Endothelial cell of umbilical vein (primary cell): ENCODE measurements at regions not wholly inside any gene's neighbourhood (a gene's known extent, or its start where the extent isn't known, plus 50 kb on each side); places are given as distances from the start of the nearest gene placed in this dataset.
A peak's percentile ranks its signal among the peaks of the same experiment; 100 is the strongest.

ENCODE experiments used
- BruUV-seq: library from RNA; stranded (reverse); fragments of 400-500 nt; replicated peaks from 2 replicates; lab custom pipeline; 2021; lab: Mats Ljungman, UMichigan
- CTCF ChIA-PET: fragments of 300-600, 350-600 bp; sonication (Branson Sonifier 250); formaldehyde crosslinking; loops from one replicate; lab custom pipeline; 2021; ENCODE audit warnings: antibody characterized with exemption, inconsistent platforms; lab: Charles Lee
- POLR2A ChIA-PET: fragments of 300-600, 350-600 bp; sonication (Branson Sonifier 250); formaldehyde crosslinking; loops from one replicate; lab custom pipeline; 2021; ENCODE audit warnings: antibody characterized with exemption, inconsistent platforms; lab: Charles Lee
- DNase-seq: peaks from one replicate; pipeline ENCODE4 v3.0.0-alpha.2; 2011; ENCODE audit warnings: low read depth, low spot score
- FAIRE-seq: peaks from 2 replicates; lab custom pipeline; 2011; peaks lifted over from hg19 to GRCh38; lab: Jason Lieb, UNC
- H2AFZ ChIP-seq: 2 replicates; pipeline ENCODE4 v1.6.0; 2012; ENCODE audit warnings: low read depth, low read length, control low read depth, inconsistent platforms
- H3K27ac ChIP-seq: 2 replicates; pipeline ENCODE4 v1.5.1; 2011; ENCODE audit warnings: low read depth, mild to moderate bottlenecking, control low read depth, low read length, moderate library complexity; ENCODE audit not compliant: insufficient read depth
- H3K27me3 ChIP-seq, 2 experiments: 2 replicates each; pipeline versions ENCODE4 v1.6.0 to v1.6.1; 2011; ENCODE audit warnings: low read length in 2 of 2, mixed read lengths in 1 of 2; ENCODE audit not compliant: control insufficient read depth in 2 of 2, insufficient read depth in 2 of 2
- H3K36me3 ChIP-seq, 2 experiments: 2 replicates in 1 of 2; 3 replicates in 1 of 2; pipeline ENCODE4 v1.5.1; 2011; ENCODE audit warnings: low read length in 2 of 2, mild to moderate bottlenecking in 1 of 2, moderate library complexity in 1 of 2; ENCODE audit not compliant: control insufficient read depth in 2 of 2, insufficient read depth in 2 of 2; ENCODE audit errors: extremely low read depth in 1 of 2
- H3K4me1 ChIP-seq: 3 replicates; pipeline ENCODE4 v1.5.1; 2011; ENCODE audit warnings: mild to moderate bottlenecking, low read length; ENCODE audit not compliant: control insufficient read depth, insufficient read depth; ENCODE audit errors: extremely low read depth
- H3K4me2 ChIP-seq: 2 replicates; pipeline ENCODE4 v1.6.1; 2011; ENCODE audit warnings: low read length, control low read depth, mixed read lengths; ENCODE audit not compliant: insufficient read depth
- H3K4me3 ChIP-seq, 3 experiments: fragments of 200-600 bp in 1 of 3; sonication (generic), shearing (Covaris generic) in 1 of 3; replicated peaks in 1 of 3; 2 replicates each; pipeline ENCODE4 v1.5.1; 2011 to 2016; ENCODE audit warnings: control low read depth in 3 of 3, low read length in 3 of 3, mild to moderate bottlenecking in 2 of 3, inconsistent platforms in 1 of 3, low read depth in 1 of 3, moderate library complexity in 1 of 3; ENCODE audit not compliant: insufficient read depth in 1 of 3
- H3K79me2 ChIP-seq: 2 replicates; pipeline ENCODE4 v1.6.0; 2012; ENCODE audit warnings: low read length, inconsistent platforms; ENCODE audit not compliant: control insufficient read depth, insufficient read depth
- H3K9ac ChIP-seq: replicated peaks from 2 replicates; pipeline ENCODE3; 2011; ENCODE audit warnings: low read length, control low read depth; ENCODE audit not compliant: insufficient read depth; ENCODE audit errors: extremely low read depth
- H3K9me1 ChIP-seq: replicated peaks from 3 replicates; pipeline ENCODE4 v1.6.0; 2011; ENCODE audit warnings: mild to moderate bottlenecking, low read length; ENCODE audit not compliant: control insufficient read depth, insufficient read depth; ENCODE audit errors: extremely low read depth
- H3K9me3 ChIP-seq: replicated peaks from 2 replicates; pipeline ENCODE4 v1.5.1; 2012; ENCODE audit warnings: low read length, inconsistent platforms; ENCODE audit not compliant: control insufficient read depth, insufficient read depth
- H4K20me1 ChIP-seq: replicated peaks from 2 replicates; pipeline ENCODE3; 2011; ENCODE audit warnings: mild to moderate bottlenecking, low read length; ENCODE audit not compliant: control insufficient read depth, insufficient read depth; ENCODE audit errors: extremely low read depth
- EZH2 ChIP-seq: IDR thresholded peaks from 2 replicates; pipeline ENCODE4 v1.6.1; 2012; ENCODE audit warnings: borderline replicate concordance, low read depth, mild to moderate bottlenecking, moderate library complexity, low read length, inconsistent platforms; ENCODE audit not compliant: severe bottlenecking
- FOS ChIP-seq: IDR thresholded peaks from 2 replicates; pipeline ENCODE4 v1.6.1; 2011; ENCODE audit warnings: mild to moderate bottlenecking, low read length, moderate library complexity, borderline replicate concordance; ENCODE audit not compliant: insufficient read depth
- GATA2 ChIP-seq: IDR thresholded peaks from 2 replicates; pipeline ENCODE4 v1.7.0; 2011; ENCODE audit warnings: low read depth, mild to moderate bottlenecking, moderate library complexity, mixed read lengths, low read length; ENCODE audit not compliant: insufficient read length, insufficient read depth
- JUN ChIP-seq: IDR thresholded peaks from 2 replicates; pipeline ENCODE4 v1.6.1; 2011; ENCODE audit warnings: borderline replicate concordance, low read depth; ENCODE audit not compliant: insufficient read length, insufficient read depth
- MYC ChIP-seq: IDR thresholded peaks from one replicate; pipeline ENCODE4 v1.6.1; 2011; ENCODE audit warnings: mild to moderate bottlenecking, low read depth, low read length
- POLR2A ChIP-seq: IDR thresholded peaks from 2 replicates; pipeline ENCODE4 v1.6.1; 2012; ENCODE audit warnings: low read depth, mild to moderate bottlenecking, control low read depth, low read length
- POLR2AphosphoS5 ChIP-seq: IDR thresholded peaks from 2 replicates; pipeline ENCODE4 v1.6.1; 2012; ENCODE audit warnings: low read depth, mild to moderate bottlenecking, control low read depth, low read length, moderate library complexity; ENCODE audit not compliant: insufficient read depth
- dilution Hi-C: fragments of 300-500 bp; cut with MboI; formaldehyde crosslinking; loops from one replicate; pipeline ENCODE4 v1.15.0; 2019; ENCODE audit warnings: low sequenced_read_pairs; ENCODE audit not compliant: extremely low pct_ligation_motif_present
- intact Hi-C: fragments of 100-400 bp; cut with micrococcal nuclease; formaldehyde crosslinking; loops from one replicate; pipeline ENCODE4 v1.10.0; 2022
- TF ChIP-seq, protein P1 (sequence below): IDR thresholded peaks from 2 replicates; pipeline ENCODE4 v1.6.1; 2011; ENCODE audit not compliant: insufficient read depth, insufficient read length
- TF ChIP-seq, protein P2 (sequence below), 2 donors: IDR thresholded peaks; 1 replicate in 1 of 2; 2 replicates in 1 of 2; pipeline ENCODE4 v1.5.1; 2011; ENCODE audit warnings: low read length in 2 of 2, mild to moderate bottlenecking in 2 of 2, moderate library complexity in 2 of 2, control low read depth in 1 of 2, inconsistent platforms in 1 of 2, low read depth in 1 of 2; ENCODE audit not compliant: insufficient read depth in 1 of 2; ENCODE audit errors: extremely low read depth in 1 of 2

DNA sequence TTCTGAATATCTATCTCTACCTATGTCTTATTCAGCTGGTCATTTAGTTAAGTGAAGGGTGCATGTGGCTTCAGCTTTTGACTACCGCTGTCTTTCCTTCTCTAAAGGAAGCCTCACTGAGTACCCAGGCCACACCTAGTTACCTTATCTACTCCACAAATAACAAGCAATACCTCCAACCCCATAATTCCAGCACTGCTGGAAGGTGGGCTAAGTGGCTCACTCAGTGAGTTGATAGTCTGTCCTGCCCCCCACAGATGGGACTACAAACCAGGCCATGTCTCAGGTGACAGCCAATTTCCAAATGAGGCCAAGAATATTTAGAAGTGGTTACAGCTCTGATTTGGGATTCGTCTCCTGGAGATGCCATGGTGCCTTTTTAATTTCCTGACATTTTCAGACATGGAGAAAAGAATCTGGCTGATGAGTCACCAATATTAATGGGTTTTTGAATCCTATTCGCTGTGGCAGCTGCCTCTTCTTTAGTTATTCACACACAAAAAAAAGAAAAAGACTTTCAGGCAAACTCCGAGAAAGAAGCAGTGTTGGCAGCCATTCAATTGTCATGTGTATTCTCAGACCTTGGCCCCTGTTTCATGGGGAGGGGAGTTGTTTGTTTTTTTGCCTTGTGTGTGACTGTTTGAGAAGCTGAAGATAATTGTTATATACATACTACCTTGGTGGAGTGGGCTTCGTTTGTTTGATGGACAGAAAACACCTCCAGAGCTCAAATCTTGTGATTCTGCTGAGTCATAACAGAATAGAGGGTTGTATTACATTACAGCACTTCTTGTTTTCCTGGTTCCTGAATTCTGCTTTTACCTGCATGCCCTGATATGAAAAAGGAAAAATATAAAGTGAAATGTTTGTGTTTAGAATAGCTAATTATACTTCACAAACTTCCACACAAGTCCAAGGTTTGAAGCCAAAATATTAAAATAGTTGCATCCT, 64.2 kb downstream of the SCG2 start:
- Histone ChIP-seq H2AFZ (no peak overlapping the region), H3K36me3 (no peaks in the 10 kb centered on the region), H4K20me1 (no peaks in the 10 kb centered on the region), H3K4me3 (no peak overlapping the region), H3K4me2 (no peak overlapping the region), H3K4me1 (no peaks in the 10 kb centered on the region), H3K79me2 (no peaks in the 10 kb centered on the region), H3K9me1 (no peaks in the 10 kb centered on the region), H3K27me3 (peaks cover 6 to 8% of the 10 kb centered on the region in 2 experiments), H3K9ac (no peak overlapping the region), H3K9me3 (no peaks in the 10 kb centered on the region), H3K27ac (no peak overlapping the region)
- DNase-seq (peak; percentile 21), FAIRE-seq (no peak)
- no TSS peak for BruUV-seq
- dilution Hi-C loops (no loop called here), intact Hi-C loops (no loop called here)
- ChIA-PET CTCF (interaction anchor here (1.3 to 2.4 kb wide), 4 partner anchors 11 to 79 kb away, joined by 3 to 11 read pairs (median 8); partner anchors contain the start of gene SCG2), POLR2A (no interaction called here)
- no peak for TF ChIP-seq MYC
- TF ChIP-seq POLR2A: no peak
- no peak for TF ChIP-seq FOS
- TF ChIP-seq, protein P1, sequence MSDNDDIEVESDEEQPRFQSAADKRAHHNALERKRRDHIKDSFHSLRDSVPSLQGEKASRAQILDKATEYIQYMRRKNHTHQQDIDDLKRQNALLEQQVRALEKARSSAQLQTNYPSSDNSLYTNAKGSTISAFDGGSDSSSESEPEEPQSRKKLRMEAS: no peak
- TF ChIP-seq, protein P2, sequence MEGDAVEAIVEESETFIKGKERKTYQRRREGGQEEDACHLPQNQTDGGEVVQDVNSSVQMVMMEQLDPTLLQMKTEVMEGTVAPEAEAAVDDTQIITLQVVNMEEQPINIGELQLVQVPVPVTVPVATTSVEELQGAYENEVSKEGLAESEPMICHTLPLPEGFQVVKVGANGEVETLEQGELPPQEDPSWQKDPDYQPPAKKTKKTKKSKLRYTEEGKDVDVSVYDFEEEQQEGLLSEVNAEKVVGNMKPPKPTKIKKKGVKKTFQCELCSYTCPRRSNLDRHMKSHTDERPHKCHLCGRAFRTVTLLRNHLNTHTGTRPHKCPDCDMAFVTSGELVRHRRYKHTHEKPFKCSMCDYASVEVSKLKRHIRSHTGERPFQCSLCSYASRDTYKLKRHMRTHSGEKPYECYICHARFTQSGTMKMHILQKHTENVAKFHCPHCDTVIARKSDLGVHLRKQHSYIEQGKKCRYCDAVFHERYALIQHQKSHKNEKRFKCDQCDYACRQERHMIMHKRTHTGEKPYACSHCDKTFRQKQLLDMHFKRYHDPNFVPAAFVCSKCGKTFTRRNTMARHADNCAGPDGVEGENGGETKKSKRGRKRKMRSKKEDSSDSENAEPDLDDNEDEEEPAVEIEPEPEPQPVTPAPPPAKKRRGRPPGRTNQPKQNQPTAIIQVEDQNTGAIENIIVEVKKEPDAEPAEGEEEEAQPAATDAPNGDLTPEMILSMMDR (IDR thresholded peaks at IDR 0.05; ENCODE audit: extremely low read depth in 1 of 2, insufficient read depth in 1 of 2, low read depth in 1 of 2, low read length in 2 of 2): no peak
- no peak for TF ChIP-seq EZH2
- TF ChIP-seq GATA2: no peak
- TF ChIP-seq JUN: no peak
- TF ChIP-seq POLR2AphosphoS5: no peak
